GM12872 (cell line): ENCODE measurements at regions not wholly inside any gene's neighbourhood (a gene's known extent, or its start where the extent isn't known, plus 50 kb on each side); places are given as distances from the start of the nearest gene placed in this dataset.

Experiments used
- CTCF ChIP-seq: IDR thresholded peaks from 3 replicates; pipeline ENCODE4 v1.5.1; 2011; ENCODE audit warnings: low read depth, mild to moderate bottlenecking, low read length, moderate library complexity; ENCODE audit not compliant: insufficient read depth

- no peak for TF ChIP-seq CTCF
Measured at GRCh38 chr21:41681939-41682718, 84.7 kb downstream of the RIPK4 start.

GRCh38 chr21:41681348-41681801 is 85.5 kb downstream of the RIPK4 start:
- TF ChIP-seq CTCF = no peak

- no peak for TF ChIP-seq CTCF
Measured at GRCh38 chr21:41680444-41681347, 86.2 kb downstream of the RIPK4 start.

GRCh38 chr21:41678924-41679318 is 87.9 kb downstream of the RIPK4 start:
- TF ChIP-seq CTCF = no peak

GRCh38 chr21:41678016-41678923 is 88.6 kb downstream of the RIPK4 start:
- no peak for TF ChIP-seq CTCF

GRCh38 chr21:41677671-41678015 is 89.2 kb downstream of the RIPK4 start:
- no peak for TF ChIP-seq CTCF
